Erythroblast (primary cell): ENCODE measurements at regions not wholly inside any gene's neighbourhood (a gene's known extent, or its start where the extent isn't known, plus 50 kb on each side); places are given as distances from the start of the nearest gene placed in this dataset.

ENCODE experiments used
- GATA1 ChIP-seq: IDR thresholded peaks from 2 replicates; pipeline ENCODE4 v1.6.1; 2011; ENCODE audit warnings: low read depth, mild to moderate bottlenecking, control low read depth, low read length, moderate library complexity
- POLR2A ChIP-seq: IDR thresholded peaks from 2 replicates; pipeline ENCODE4 v1.6.1; 2011; ENCODE audit warnings: mild to moderate bottlenecking, low read length

GRCh38 chr4:166274775-166275174 is 401.7 kb downstream of the TLL1 start:
- TF ChIP-seq POLR2A (no peak), GATA1 (no peak)
